ENCODE measurements at regions not wholly inside any gene's neighbourhood (a gene's known extent, or its start where the extent isn't known, plus 50 kb on each side); places are given as distances from the start of the nearest gene placed in this dataset.

- no peak for TF ChIP-seq CTCF (IDR thresholded peaks at IDR 0.05; ENCODE audit: low read depth, low read length)
- no peak overlapping the region for H3K4me3 ChIP-seq (ENCODE audit: low read depth, low read length)
Measured at GRCh38 chr3:117962750-117963149, 1071.9 kb downstream of the IGSF11 start.

DNA sequence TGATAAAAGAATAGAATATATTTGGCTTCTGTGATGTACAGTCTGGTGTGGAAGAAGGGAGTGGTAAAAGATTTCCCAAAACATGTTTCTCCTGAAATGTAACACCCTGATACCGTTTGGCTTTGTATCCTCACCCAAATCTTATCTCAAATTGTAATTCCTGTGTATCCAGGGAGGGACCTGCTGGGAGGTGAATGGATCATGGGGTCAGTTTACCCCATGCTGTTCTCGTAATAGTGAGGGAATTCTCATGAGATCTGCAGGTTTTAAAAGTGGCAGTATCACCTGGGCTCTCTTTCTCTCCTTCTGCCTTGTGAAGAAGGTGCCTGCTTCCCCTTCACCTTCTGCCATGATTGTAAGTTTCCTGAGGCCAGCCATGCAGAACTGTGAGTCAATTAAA, 1070.8 kb downstream of the IGSF11 start:
- H3K4me3 ChIP-seq (ENCODE audit: low read depth, low read length): no peak overlapping the region
- no peak for TF ChIP-seq CTCF (IDR thresholded peaks at IDR 0.05; ENCODE audit: low read depth, low read length)

GRCh38 chr3:117964814-117965213, 1069.8 kb downstream of the IGSF11 start:
- TF ChIP-seq CTCF (IDR thresholded peaks at IDR 0.05; ENCODE audit: low read depth, low read length): no peak
- H3K4me3 ChIP-seq (ENCODE audit: low read depth, low read length): no peak overlapping the region

GRCh38 chr3:117977504-117978228, 1057.0 kb downstream of the IGSF11 start:
- no peak for TF ChIP-seq CTCF (IDR thresholded peaks at IDR 0.05; ENCODE audit: low read depth, low read length)
- no peak overlapping the region for H3K4me3 ChIP-seq (ENCODE audit: low read depth, low read length)

DNA sequence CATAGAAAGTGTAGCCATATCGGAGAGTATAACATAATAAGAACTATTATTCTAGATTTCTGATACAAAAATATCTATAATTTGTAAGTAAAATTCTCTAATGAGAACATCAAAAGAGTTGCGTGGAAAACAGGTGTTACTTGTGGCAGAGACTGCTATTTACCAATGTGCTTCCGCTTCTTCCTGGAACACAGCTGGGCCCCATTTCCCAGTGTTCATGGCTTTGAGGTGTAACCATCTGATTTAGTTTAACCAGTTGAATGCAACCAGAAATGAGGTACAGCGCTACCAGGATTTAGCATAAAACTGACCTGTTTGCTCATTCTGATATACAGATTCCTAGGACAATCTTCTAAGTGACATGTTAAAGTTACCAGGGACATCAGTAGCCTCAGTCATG, 1055.2 kb downstream of the IGSF11 start:
- H3K4me3 ChIP-seq (ENCODE audit: low read depth, low read length): no peak overlapping the region
- no peak for TF ChIP-seq CTCF (IDR thresholded peaks at IDR 0.05; ENCODE audit: low read depth, low read length)

DNA sequence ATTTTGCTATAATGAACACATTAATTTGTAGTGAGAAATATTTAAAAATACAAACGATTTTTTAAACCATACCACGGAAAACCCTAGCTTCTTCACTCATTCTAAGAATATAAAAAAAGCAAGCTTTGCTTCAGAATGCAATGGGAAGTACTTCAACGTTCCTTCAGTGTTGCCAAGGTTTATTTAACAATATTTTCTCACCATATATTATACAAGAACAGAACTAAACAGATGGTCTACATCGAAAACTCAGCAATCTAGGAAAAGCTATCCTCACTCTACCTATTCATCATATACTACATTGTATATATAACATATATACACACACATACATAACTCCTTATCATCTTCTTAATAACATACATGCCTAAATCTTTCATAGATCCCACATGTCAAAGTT, 1047.4 kb downstream of the IGSF11 start:
- H3K4me3 ChIP-seq (ENCODE audit: low read depth, low read length): no peak overlapping the region
- TF ChIP-seq CTCF (IDR thresholded peaks at IDR 0.05; ENCODE audit: low read depth, low read length): no peak

DNA sequence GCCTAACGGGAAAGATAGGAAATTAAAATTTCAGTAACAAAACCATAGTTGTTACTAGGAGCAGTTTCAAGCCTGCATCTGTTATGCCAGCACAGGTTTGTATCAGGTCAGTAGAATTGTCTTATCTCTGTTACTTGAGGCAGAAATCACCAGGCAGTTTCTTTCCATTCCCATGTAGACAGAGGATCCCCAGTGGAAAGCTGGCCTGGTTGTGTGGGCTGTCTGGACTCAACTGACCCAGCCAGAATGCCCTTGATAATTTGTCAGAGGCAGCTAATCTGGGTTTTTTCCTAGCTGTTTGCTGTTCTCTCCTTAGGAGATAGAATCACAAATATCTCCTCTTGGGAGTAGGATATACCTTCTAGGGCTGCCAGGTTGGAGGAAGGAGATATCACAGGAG, 1044.7 kb downstream of the IGSF11 start:
- no peak for TF ChIP-seq CTCF (IDR thresholded peaks at IDR 0.05; ENCODE audit: low read depth, low read length)
- no peak overlapping the region for H3K4me3 ChIP-seq (ENCODE audit: low read depth, low read length)

Data from WI38 (cell line).